ENCODE measurements at regions not wholly inside any gene's neighbourhood (a gene's known extent, or its start where the extent isn't known, plus 50 kb on each side); places are given as distances from the start of the nearest gene placed in this dataset.

GRCh38 chr15:47360305-47360704 lies 357.0 kb upstream of the SEMA6D start:
- ChIA-PET RAD21 (ENCODE audit: unreplicated experiment) (no interaction called here), CTCF (no interaction called here), SMC1A (ENCODE audit: uncharacterized antibody, unreplicated experiment) (no interaction called here), POLR2A (no interaction called here)
- Histone ChIP-seq H3K27ac (ENCODE audit: control insufficient read depth, insufficient read depth) (no peak overlapping the region), H3K79me2 (ENCODE audit: control insufficient read depth, insufficient read depth, low read length) (no peaks in the 10 kb centered on the region), H3K4me1 (ENCODE audit: control insufficient read depth, insufficient read depth, low read length) (no peaks in the 10 kb centered on the region), H3K27me3 (replicated peaks in 1 of 2; ENCODE audit: control insufficient read depth in 2 of 2, insufficient read depth in 2 of 2, low read length in 1 of 2) (no peaks in the 10 kb centered on the region), H3K4me3 (no peak overlapping the region), H3K9me3 (replicated peaks; ENCODE audit: control insufficient read depth, insufficient read depth, low read length) (no peaks in the 10 kb centered on the region), H3K4me2 (ENCODE audit: control insufficient read depth, insufficient read depth) (no peak overlapping the region), H3K36me3 (ENCODE audit: control insufficient read depth in 2 of 2, insufficient read depth in 2 of 2, low read length in 1 of 2) (no peaks in the 10 kb centered on the region), H3K9ac (ENCODE audit: control insufficient read depth, insufficient read depth, low read length) (no peak overlapping the region), H2AFZ (ENCODE audit: control insufficient read depth, low read depth, low read length) (no peak overlapping the region), H4K20me1 (ENCODE audit: control insufficient read depth, insufficient read depth) (no peaks in the 10 kb centered on the region)
- DNase-seq (ENCODE audit: low read depth, low spot score) (no peak), FAIRE-seq (no peak), ATAC-seq (no peak)
- intact Hi-C loops (cut with micrococcal nuclease; ENCODE audit: unreplicated experiment) (no loop called here), in situ Hi-C loops (cut with MboI) (no loop called here)
- TF ChIP-seq MYB (IDR thresholded peaks at IDR 0.05; ENCODE audit: borderline replicate concordance, low read depth, low read length): no peak
- no peak for TF ChIP-seq ZNF24 (IDR thresholded peaks at IDR 0.05)
- no peak for TF ChIP-seq BRCA1 (IDR thresholded peaks at IDR 0.05; ENCODE audit: low read depth, low read length)
- TF ChIP-seq ATF3 (IDR thresholded peaks at IDR 0.05; ENCODE audit: borderline replicate concordance, extremely low read depth, low read depth, low read length): no peak
- no TSS peak for BruUV-seq (replicated peaks)

- no peak for ATAC-seq
- intact Hi-C loops (cut with micrococcal nuclease; ENCODE audit: unreplicated experiment): no loop called here
- ChIA-PET POLR2A (no interaction called here), RAD21 (ENCODE audit: unreplicated experiment) (no interaction called here), CTCF (interaction anchor here (0.6 kb wide), 1 partner anchor 1571 kb away, joined by 3 read pairs; no protein-coding TSS in a partner anchor), SMC1A (ENCODE audit: uncharacterized antibody, unreplicated experiment) (no interaction called here)
- Histone ChIP-seq H2AFZ (ENCODE audit: control insufficient read depth, low read depth, low read length) (no peak overlapping the region), H3K79me2 (ENCODE audit: control insufficient read depth, insufficient read depth, low read length) (no peaks in the 10 kb centered on the region), H3K4me1 (ENCODE audit: control insufficient read depth, insufficient read depth, low read length) (no peaks in the 10 kb centered on the region), H3K4me3 (no peak overlapping the region), H3K4me2 (ENCODE audit: control insufficient read depth, insufficient read depth) (no peak overlapping the region), H3K27ac (ENCODE audit: control insufficient read depth, insufficient read depth) (no peak overlapping the region), H4K20me1 (ENCODE audit: control insufficient read depth, insufficient read depth) (no peaks in the 10 kb centered on the region), H3K27me3 (replicated peaks in 1 of 2; ENCODE audit: control insufficient read depth in 2 of 2, insufficient read depth in 2 of 2, low read length in 1 of 2) (no peaks in the 10 kb centered on the region), H3K36me3 (ENCODE audit: control insufficient read depth in 2 of 2, insufficient read depth in 2 of 2, low read length in 1 of 2) (no peaks in the 10 kb centered on the region), H3K9ac (ENCODE audit: control insufficient read depth, insufficient read depth, low read length) (no peak overlapping the region), H3K9me3 (replicated peaks; ENCODE audit: control insufficient read depth, insufficient read depth, low read length) (no peaks in the 10 kb centered on the region)
- FAIRE-seq: no peak
- 38% methylated on average over 8 of the region's 8 CpGs for WGBS (ENCODE audit: insufficient coverage, insufficient replicate concordance, low lambda C conversion rate, missing lambda C conversion rate)
- BruUV-seq (replicated peaks): no TSS peak
- in situ Hi-C loops (cut with MboI): no loop called here
- no peak for DNase-seq (ENCODE audit: low read depth, low spot score)
- TF ChIP-seq PAX8 (IDR thresholded peaks at IDR 0.05) (no peak), RB1 (IDR thresholded peaks at IDR 0.05; ENCODE audit: borderline replicate concordance) (no peak), ELK1 (IDR thresholded peaks at IDR 0.05; ENCODE audit: low read depth, low read length) (no peak), ZNF274 (IDR thresholded peaks at IDR 0.05; ENCODE audit: insufficient read depth, insufficient read length) (no peak), HDAC6 (IDR thresholded peaks at IDR 0.05; ENCODE audit: unreplicated experiment) (no peak), SIX5 (IDR thresholded peaks at IDR 0.05; ENCODE audit: low read depth, low read length, severe bottlenecking) (no peak), CBX5 (IDR thresholded peaks at IDR 0.05; ENCODE audit: low read depth) (no peak), USF2 (IDR thresholded peaks at IDR 0.05; ENCODE audit: borderline replicate concordance, low read depth, low read length) (no peak), SIN3A (IDR thresholded peaks at IDR 0.05; ENCODE audit: low read depth, low read length) (no peak), NFYA (IDR thresholded peaks at IDR 0.05; ENCODE audit: borderline replicate concordance, low read depth, low read length) (no peak), PML (IDR thresholded peaks at IDR 0.05; ENCODE audit: low read length) (no peak), ESRRA (IDR thresholded peaks at IDR 0.05; ENCODE audit: low read length) (no peak), CHD4 (IDR thresholded peaks at IDR 0.05) (no peak), ATF7 (IDR thresholded peaks at IDR 0.05; ENCODE audit: low read depth) (no peak)
These were observed 355.0 kb upstream of the SEMA6D start for GRCh38 chr15:47362118-47362905.

Data from GM12878 (cell line).